H1 (cell line): ENCODE measurements at regions not wholly inside any gene's neighbourhood (a gene's known extent, or its start where the extent isn't known, plus 50 kb on each side); places are given as distances from the start of the nearest gene placed in this dataset.

Experiments
- BRCA1 ChIP-seq: IDR thresholded peaks from 2 replicates; pipeline ENCODE4 v1.6.1; 2012; ENCODE audit warnings: low read depth, low read length, improper control_type of control experiment
- CBX8 ChIP-seq: fragments of 300-800, 300-1000 bp; sonication (generic); IDR thresholded peaks from 2 replicates; pipeline ENCODE4 v1.7.1; 2016; ENCODE audit warnings: low read depth, low read length, borderline replicate concordance
- JUN ChIP-seq: IDR thresholded peaks from 2 replicates; pipeline ENCODE4 v1.6.1; 2011; ENCODE audit warnings: low read depth, mild to moderate bottlenecking, improper control_type of control experiment, low read length
- JUND ChIP-seq: IDR thresholded peaks from 2 replicates; pipeline ENCODE4 v1.6.1; 2011; ENCODE audit warnings: mild to moderate bottlenecking, improper control_type of control experiment, low read length
- NRF1 ChIP-seq: IDR thresholded peaks from 2 replicates; pipeline ENCODE4 v1.6.1; 2011; ENCODE audit warnings: mild to moderate bottlenecking, low read depth, low read length, improper control_type of control experiment
- PHF8 ChIP-seq: fragments of 200-600 bp; sonication (generic); conservative IDR thresholded peaks from 2 replicates; pipeline ENCODE4 v1.7.1; 2012; ENCODE audit warnings: low read depth, mild to moderate bottlenecking, inconsistent platforms, low read length, moderate library complexity
- RBBP5 ChIP-seq: IDR thresholded peaks from 2 replicates; pipeline ENCODE4 v1.7.1; 2012; ENCODE audit warnings: low read depth, mild to moderate bottlenecking, inconsistent platforms, low read length, moderate library complexity, borderline replicate concordance
- SUZ12 ChIP-seq: fragments of 200-600 bp; sonication (generic); IDR thresholded peaks from 2 replicates; pipeline ENCODE4 v1.6.1; 2012; ENCODE audit warnings: mild to moderate bottlenecking, inconsistent platforms, low read length, moderate library complexity, mixed read lengths
- TF ChIP-seq, protein P1 (sequence below), 3 experiments: IDR thresholded peaks; 1 replicate in 2 of 3; 2 replicates in 1 of 3; pipeline versions ENCODE4 v1.5.1 to v1.6.1; 2011; ENCODE audit warnings: low read length in 3 of 3, mild to moderate bottlenecking in 3 of 3, inconsistent platforms in 2 of 3, low read depth in 1 of 3, moderate library complexity in 1 of 3; ENCODE audit not compliant: insufficient read depth in 1 of 3; ENCODE audit errors: control extremely low read depth in 1 of 3
- TF ChIP-seq, protein P2 (sequence below): IDR thresholded peaks from 2 replicates; pipeline ENCODE4 v1.6.1; 2012; ENCODE audit warnings: inconsistent platforms

DNA sequence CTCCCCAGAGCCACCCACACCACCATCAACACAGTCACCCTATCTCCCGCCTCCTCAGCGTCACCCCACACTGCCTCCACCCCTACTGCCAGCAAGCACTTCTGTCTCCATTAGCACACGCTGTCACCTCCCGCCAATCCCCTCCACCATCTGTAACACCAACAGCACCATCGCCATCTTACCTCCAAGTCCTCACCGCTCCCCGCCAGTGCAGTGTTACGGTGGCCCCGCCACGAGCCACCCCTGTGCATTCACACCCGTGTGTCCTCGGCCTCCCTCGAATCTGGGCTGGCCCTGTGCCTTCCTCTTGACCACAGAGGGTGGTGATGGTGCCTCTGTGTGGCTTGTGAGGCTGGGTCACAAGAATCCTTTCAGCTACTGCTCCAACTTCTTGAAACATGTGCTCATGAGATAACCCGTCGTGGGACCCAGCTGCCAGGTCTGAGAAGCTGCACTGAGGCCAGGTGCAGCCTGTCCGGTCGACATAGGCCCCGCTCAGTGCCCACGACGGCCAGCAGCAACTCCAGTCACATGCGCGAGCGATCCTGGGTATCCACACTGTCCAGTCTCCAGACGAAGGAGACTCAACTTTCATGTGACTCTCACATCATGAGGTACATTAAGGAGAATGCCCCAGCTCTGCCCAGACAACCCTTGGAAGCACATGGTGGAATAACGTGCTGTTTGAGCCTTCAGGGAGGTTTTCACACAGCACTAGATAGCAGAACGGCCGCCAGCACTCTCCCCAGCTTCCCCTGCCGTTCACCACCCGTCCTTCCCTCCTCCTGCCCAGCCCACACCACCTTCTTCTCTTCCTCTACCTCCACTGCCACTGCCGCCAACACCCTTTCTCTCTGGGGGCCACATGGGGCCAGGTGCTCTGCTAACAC lies 72.6 kb upstream of the ASB18 start:
- TF ChIP-seq NRF1 (no peak), JUN (no peak), JUND (no peak), SUZ12 (no peak), RBBP5 (no peak), CBX8 (no peak), BRCA1 (no peak), PHF8 (no peak)
- TF ChIP-seq, protein P1, sequence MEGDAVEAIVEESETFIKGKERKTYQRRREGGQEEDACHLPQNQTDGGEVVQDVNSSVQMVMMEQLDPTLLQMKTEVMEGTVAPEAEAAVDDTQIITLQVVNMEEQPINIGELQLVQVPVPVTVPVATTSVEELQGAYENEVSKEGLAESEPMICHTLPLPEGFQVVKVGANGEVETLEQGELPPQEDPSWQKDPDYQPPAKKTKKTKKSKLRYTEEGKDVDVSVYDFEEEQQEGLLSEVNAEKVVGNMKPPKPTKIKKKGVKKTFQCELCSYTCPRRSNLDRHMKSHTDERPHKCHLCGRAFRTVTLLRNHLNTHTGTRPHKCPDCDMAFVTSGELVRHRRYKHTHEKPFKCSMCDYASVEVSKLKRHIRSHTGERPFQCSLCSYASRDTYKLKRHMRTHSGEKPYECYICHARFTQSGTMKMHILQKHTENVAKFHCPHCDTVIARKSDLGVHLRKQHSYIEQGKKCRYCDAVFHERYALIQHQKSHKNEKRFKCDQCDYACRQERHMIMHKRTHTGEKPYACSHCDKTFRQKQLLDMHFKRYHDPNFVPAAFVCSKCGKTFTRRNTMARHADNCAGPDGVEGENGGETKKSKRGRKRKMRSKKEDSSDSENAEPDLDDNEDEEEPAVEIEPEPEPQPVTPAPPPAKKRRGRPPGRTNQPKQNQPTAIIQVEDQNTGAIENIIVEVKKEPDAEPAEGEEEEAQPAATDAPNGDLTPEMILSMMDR (IDR thresholded peaks at IDR 0.05; ENCODE audit: control extremely low read depth in 1 of 3, insufficient read depth in 1 of 3, low read depth in 1 of 3, low read length in 3 of 3) = no peak
- TF ChIP-seq, protein P2, sequence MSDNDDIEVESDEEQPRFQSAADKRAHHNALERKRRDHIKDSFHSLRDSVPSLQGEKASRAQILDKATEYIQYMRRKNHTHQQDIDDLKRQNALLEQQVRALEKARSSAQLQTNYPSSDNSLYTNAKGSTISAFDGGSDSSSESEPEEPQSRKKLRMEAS = no peak
